ENCODE measurements at regions not wholly inside any gene's neighbourhood (a gene's known extent, or its start where the extent isn't known, plus 50 kb on each side); places are given as distances from the start of the nearest gene placed in this dataset.

GRCh38 chr18:38563396-38563980 is 997.9 kb upstream of the CELF4 start:
- H3K27me3 ChIP-seq, result no peaks in the 10 kb centered on the region
- H3K9me3 ChIP-seq, result no peaks in the 10 kb centered on the region
- no peaks in the 10 kb centered on the region for H3K36me3 ChIP-seq
- intact Hi-C loops (cut with DNase I), result no loop called here
- no peak overlapping the region for H3K27ac ChIP-seq
- TF ChIP-seq POLR2A (IDR thresholded peaks at IDR 0.05), result no peak
- no peak for TF ChIP-seq POLR2AphosphoS5 (IDR thresholded peaks at IDR 0.05)
- no peak for DNase-seq
- H3K4me1 ChIP-seq, result no peaks in the 10 kb centered on the region
- 83 to 85% methylated on average over 2 of the region's 2 CpGs for WGBS, 2 donors
- no peak overlapping the region for H3K4me3 ChIP-seq

DNA sequence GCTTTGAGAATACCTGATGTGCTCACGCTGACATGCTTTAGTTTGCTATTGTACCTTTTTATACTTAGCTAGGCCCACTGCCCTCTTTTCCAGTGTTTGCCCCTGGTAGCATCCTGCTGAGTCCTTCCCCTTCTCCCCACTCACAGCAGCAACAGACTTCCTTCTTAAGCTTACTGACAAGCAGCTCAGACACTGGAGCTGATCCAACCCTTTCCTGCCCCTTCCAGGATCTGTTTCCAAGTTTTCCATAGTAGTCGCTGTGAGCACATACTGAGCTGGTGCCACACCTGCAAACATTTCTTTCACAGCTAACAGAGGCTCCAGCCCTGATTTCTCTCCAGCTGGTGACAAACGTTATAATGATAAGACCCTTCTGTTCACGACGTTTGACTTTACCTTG is 991.4 kb upstream of the CELF4 start:
- DNase-seq, result no peak
- intact Hi-C loops (cut with DNase I), result no loop called here
- WGBS, 2 donors, result 58 to 73% methylated on average over 5 of the region's 5 CpGs
- Histone ChIP-seq H3K4me3 (no peak overlapping the region), H3K27me3 (no peaks in the 10 kb centered on the region), H3K36me3 (no peaks in the 10 kb centered on the region), H3K4me1 (no peaks in the 10 kb centered on the region), H3K9me3 (no peaks in the 10 kb centered on the region), H3K27ac (no peak overlapping the region)
- TF ChIP-seq CTCF (IDR thresholded peaks at IDR 0.05) (no peak), POLR2A (IDR thresholded peaks at IDR 0.05) (no peak), POLR2AphosphoS5 (IDR thresholded peaks at IDR 0.05) (no peak), EP300 (IDR thresholded peaks at IDR 0.05) (no peak)

- Histone ChIP-seq H3K36me3 (no peaks in the 10 kb centered on the region), H3K4me3 (no peak overlapping the region), H3K27me3 (no peaks in the 10 kb centered on the region), H3K27ac (no peak overlapping the region), H3K4me1 (no peaks in the 10 kb centered on the region), H3K9me3 (no peaks in the 10 kb centered on the region)
- no peak for DNase-seq
- intact Hi-C loops (cut with DNase I), result no loop called here
- no peak for TF ChIP-seq EP300 (IDR thresholded peaks at IDR 0.05)
- no peak for TF ChIP-seq CTCF (IDR thresholded peaks at IDR 0.05)
- no peak for TF ChIP-seq POLR2AphosphoS5 (IDR thresholded peaks at IDR 0.05)
- no peak for TF ChIP-seq POLR2A (IDR thresholded peaks at IDR 0.05)
- 78 to 81% methylated on average over 2 of the region's 2 CpGs for WGBS, 2 donors
Measured at GRCh38 chr18:38552732-38553321, 987.2 kb upstream of the CELF4 start.

DNA sequence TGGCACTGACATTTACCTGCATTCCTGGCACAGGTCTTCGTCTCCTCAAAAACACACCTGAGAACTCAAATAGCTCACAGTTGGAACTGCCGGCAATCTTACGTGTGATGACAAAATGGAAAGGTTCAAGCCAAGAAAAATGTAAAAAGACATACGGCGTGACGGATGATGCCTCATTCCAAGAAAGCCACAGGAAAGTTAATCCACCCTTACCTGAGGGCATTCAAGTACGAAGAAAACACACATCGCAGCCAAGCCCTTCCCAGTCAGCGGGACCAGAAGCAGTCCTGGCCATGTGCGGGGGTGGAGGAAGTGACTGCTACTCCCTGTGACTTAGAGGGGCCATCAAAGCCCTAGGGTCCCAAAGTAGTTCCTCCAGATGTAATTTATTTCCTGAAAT is 986.3 kb upstream of the CELF4 start:
- no peaks in the 10 kb centered on the region for H3K36me3 ChIP-seq
- H3K4me1 ChIP-seq, result no peaks in the 10 kb centered on the region
- TF ChIP-seq CTCF (IDR thresholded peaks at IDR 0.05), result no peak
- no peaks in the 10 kb centered on the region for H3K9me3 ChIP-seq
- no peak overlapping the region for H3K4me3 ChIP-seq
- intact Hi-C loops (cut with DNase I), result no loop called here
- 88 to 93% methylated on average over 10 of the region's 10 CpGs for WGBS, 2 donors
- no peak overlapping the region for H3K27ac ChIP-seq
- DNase-seq, result no peak
- no peaks in the 10 kb centered on the region for H3K27me3 ChIP-seq

DNA sequence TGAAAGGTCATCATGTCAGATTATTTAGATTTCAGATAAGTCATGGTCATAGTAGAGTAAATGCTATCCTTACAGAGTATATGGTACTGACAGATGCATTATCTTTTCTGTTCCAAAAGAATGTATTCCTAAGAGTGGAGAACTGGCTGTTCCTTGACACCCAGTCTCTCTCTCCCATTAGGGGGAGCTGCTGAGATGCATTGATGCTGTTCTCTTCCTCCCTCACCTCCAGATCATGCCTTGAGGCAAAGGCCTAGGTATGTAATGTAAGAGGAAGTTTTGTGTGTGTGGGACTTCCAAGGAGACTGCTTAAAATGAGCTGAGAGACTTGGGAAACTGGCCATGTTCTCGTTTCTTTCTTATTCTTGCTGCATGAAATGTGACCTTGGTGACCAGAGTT is 979.5 kb upstream of the CELF4 start:
- intact Hi-C loops (cut with DNase I), result no loop called here
- TF ChIP-seq CTCF (IDR thresholded peaks at IDR 0.05) (no peak), POLR2A (IDR thresholded peaks at IDR 0.05) (no peak), EP300 (IDR thresholded peaks at IDR 0.05) (no peak), POLR2AphosphoS5 (IDR thresholded peaks at IDR 0.05) (no peak)
- 19 to 69% methylated on average over 1 of the region's 1 CpG for WGBS, 2 donors
- Histone ChIP-seq H3K27me3 (no peaks in the 10 kb centered on the region), H3K36me3 (no peaks in the 10 kb centered on the region), H3K9me3 (peaks cover 0 to 5% (median 0%) of the 10 kb centered on the region in 4 donors), H3K27ac (no peak overlapping the region), H3K4me3 (no peak overlapping the region), H3K4me1 (no peaks in the 10 kb centered on the region)
- DNase-seq, result no peak

Data from sigmoid colon (tissue), 6 donors.